Activated CD8-positive, alpha-beta memory T cell treated with anti-CD3 and anti-CD28 coated beads, Interleukin-2, amount 50 U/mL, for 24 hours (primary cell): ENCODE measurements at regions not wholly inside any gene's neighbourhood (a gene's known extent, or its start where the extent isn't known, plus 50 kb on each side); places are given as distances from the start of the nearest gene placed in this dataset.
"Not testable (repeated sequence)": the region's sequence is repeated elsewhere in the genome, so short reads cannot be mapped to it uniquely, and the experiment has no call there.

Experiments used
- DNase-seq: peaks from one replicate; pipeline ENCODE4 v3.0.0-alpha.2; 2020; ENCODE audit errors: extremely low read depth

DNA sequence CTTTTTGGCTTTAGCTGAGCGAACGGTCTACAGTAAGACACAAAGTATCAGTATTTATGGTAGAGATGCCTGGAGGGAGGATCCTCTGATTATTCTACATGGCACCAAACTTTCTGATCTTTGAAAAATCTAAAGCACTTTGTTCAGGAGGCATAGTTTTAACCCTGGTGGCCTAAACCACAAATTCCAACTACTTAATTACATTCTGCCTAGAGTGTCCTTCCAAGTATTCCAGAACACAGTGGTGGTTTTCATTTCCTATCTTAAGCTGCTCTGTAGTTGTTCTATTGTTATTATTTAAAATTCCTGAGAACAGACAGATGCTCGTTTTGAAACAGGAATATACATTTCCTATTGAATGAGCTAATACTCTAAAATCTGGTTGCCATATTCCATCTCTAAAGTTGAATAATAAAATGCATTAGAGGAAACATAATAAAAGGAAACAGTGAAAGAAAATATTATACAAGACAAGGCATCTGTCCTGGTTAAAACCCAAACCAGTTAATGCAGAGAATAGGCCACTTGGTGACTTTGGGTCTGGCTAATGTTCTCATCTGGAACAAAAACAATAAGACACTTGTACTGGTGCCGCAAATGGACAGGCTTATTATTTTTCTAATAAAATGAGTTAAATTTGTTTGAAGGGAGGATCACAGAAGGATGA lies 657.4 kb downstream of the SPRY1 start:
- no peak for DNase-seq

GRCh38 chr4:124055336-124055735 lies 657.2 kb downstream of the ANKRD50 start:
- DNase-seq, result no peak

DNA sequence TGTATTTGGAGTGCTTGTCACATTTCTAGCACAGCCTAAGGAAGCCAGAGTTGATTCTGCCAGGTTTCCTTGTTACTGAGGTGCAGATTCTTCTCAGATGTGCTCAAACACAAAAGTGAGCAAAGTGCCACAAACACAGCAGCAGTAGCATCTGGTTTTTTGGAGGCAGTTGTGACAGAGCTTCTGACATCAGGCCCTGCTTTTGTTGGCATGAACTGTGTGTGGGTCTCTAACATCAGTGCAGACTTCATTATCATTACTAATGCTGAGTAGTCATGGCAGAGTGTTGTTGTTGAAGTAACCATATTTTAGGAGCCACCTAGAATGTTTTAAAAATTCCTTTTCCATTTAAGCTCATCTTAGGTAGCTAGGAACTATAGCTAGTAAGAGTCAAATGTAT lies 656.6 kb downstream of the ANKRD50 start:
- no peak for DNase-seq

GRCh38 chr4:124060261-124060918 lies 652.1 kb downstream of the ANKRD50 start:
- DNase-seq, result no peak

GRCh38 chr4:124061413-124061812 lies 651.1 kb downstream of the ANKRD50 start:
- no peak for DNase-seq

DNA sequence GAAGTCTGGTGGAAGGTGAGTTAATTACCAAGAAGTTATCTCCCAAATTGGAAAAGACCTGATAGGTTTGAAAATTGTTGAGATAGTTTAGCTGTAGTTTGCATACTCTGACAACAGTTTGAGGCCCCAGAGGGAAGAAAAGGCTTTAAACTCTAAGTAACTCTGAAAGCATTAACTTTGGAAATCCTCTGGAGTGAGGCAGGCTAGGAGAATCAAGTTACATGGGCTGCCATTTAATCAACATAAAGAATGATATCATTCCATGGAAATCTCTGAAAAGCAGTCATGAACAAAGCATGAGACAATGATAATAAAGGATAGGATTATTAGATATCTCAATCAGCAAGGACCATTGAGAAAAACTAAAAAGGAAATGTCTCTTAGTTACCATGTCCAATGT lies 647.1 kb downstream of the ANKRD50 start:
- no peak for DNase-seq

- DNase-seq, result no peak
Measured at GRCh38 chr4:124065936-124066335, 646.6 kb downstream of the ANKRD50 start.

- DNase-seq, result no peak
Measured at GRCh38 chr4:124066595-124066994, 645.9 kb downstream of the ANKRD50 start.

DNA sequence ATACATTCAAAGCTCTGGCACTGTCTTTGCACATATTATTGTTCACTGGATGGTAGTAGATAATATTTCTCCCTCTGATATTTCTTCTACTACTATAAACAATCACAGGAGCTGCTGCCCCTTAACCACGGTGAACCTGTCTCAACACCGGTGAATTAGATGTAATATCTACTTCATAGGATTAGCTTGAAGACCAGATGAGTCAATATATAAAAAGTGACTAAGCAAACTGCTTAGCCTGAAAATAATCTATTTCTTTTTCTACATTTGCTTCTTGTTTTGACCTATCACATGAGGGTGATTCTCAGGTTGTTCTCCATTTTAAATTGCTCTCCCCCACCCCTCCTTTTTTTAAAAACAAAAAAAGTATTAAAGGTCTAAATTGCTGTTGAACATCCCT lies 645.5 kb downstream of the ANKRD50 start:
- no peak for DNase-seq

GRCh38 chr4:124070688-124071484 lies 641.6 kb downstream of the ANKRD50 start:
- DNase-seq, result no peak

DNA sequence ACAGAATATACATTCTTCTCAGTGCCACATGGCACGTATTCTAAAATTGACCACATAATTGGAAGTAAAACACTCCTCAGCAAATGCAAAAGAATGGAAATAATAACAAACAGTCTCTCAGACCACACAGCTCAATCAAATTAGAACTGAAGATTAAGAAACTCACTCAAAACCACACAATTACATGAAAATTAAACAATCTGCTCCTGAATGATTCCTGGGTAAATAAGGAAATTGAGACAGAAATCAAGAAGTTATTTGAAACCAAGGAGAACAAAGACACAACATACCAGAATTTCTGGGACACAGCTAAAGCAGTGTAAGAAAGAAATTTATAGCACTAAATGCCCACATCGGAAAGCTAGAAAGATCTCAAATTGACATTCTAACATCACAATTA lies 637.3 kb downstream of the ANKRD50 start:
- DNase-seq, result not testable (repeated sequence)

GRCh38 chr4:124079174-124079780 lies 633.3 kb downstream of the ANKRD50 start:
- no peak for DNase-seq

DNA sequence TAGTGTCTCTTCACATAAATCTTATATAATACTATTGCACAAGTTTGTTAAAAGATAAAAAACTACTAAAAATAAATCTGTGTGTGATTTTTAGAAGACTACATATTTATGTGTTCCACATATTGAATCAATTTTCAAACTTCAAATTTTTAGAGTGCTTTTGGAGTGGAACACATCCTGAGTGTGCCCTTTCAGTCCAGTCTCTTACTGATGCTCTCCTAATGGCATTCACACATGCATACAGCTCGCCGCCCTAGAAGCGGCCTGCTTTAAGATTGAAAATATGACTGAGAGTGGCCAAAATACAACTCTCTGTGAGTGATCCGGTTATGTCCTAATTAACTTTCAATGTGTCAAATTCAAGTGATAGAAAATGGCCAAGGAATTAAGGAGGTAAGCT lies 628.8 kb downstream of the ANKRD50 start:
- no peak for DNase-seq

GRCh38 chr4:124085561-124086180 lies 626.9 kb downstream of the ANKRD50 start:
- DNase-seq, result no peak

DNA sequence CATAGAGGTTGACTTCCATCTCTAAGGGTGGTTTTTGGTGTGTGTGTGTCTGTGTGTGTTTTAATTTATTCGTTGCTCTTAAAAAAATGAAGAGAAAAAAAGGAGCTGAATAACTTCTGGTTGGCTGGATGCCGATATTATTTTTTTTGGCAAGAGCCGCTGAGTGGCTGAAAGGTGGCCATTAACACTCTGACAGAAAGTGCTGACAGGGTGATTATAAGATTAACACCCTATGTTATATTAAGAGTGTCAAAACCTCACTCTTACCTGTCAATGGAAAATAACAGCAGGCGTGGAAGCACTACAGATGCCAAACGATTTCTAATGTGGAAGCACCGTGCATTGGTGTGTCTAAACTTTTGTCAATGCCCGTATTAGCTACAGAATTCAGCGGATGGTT lies 622.5 kb downstream of the ANKRD50 start:
- no peak for DNase-seq

GRCh38 chr4:124092101-124092500 lies 620.4 kb downstream of the ANKRD50 start:
- DNase-seq, result no peak

GRCh38 chr4:124092541-124092984 lies 620.0 kb downstream of the ANKRD50 start:
- DNase-seq, result no peak

- DNase-seq, result no peak
Measured at GRCh38 chr4:124095621-124096020, 616.9 kb downstream of the ANKRD50 start.

DNA sequence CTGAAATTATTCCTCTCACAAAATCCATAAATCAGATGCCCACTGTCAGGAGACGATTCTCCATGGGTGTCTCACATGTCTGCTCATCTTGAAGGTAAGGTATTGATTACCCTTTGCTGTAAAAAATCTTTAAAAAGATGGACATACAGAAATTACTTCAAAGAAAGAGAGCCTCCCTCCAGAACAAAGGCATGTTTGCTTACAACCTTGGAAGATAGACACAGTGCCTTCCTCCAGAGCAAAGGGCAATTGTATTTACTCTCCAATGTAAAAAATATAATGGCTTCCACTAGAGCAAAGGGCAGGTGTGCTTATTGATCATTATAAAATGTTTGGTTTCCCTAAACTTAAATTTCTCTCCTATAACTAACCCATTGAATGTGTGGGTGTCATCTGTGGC lies 616.2 kb downstream of the ANKRD50 start:
- no peak for DNase-seq

DNA sequence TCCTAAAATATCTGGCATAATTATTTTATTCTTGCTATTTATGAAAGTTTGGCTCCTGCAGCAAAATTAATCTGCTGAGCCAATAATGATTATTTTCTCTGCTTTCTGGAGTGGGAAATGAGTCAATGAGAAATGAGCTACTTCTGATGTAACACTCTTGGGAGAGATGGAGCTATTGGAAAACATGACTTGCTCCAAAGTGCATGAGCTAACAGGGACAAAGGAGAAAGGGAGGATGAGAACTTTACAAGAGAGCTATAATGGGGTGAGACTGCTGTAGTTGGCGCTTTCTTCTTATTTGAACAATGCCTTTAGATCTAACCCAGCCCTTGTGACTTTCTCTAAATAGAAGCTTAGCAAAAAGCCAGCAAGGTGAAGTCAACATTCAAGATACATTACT lies 615.1 kb downstream of the ANKRD50 start:
- no peak for DNase-seq

- DNase-seq, result no peak
Measured at GRCh38 chr4:124104101-124104500, 608.4 kb downstream of the ANKRD50 start.

- DNase-seq, result no peak
Measured at GRCh38 chr4:124104628-124105027, 607.9 kb downstream of the ANKRD50 start.
